Motor neuron (in vitro differentiated cells): ENCODE measurements at regions not wholly inside any gene's neighbourhood (a gene's known extent, or its start where the extent isn't known, plus 50 kb on each side); places are given as distances from the start of the nearest gene placed in this dataset.
"Not testable (repeated sequence)": the region's sequence is repeated elsewhere in the genome, so short reads cannot be mapped to it uniquely, and the experiment has no call there.

ENCODE experiments used
- ATAC-seq, 8 experiments: fragments of 200-7000 bp; cut with Tn5 transposase; replicated peaks in 6 of 8; 2 replicates each; pipeline ENCODE4 v1.8.0; 2021; ENCODE audit warnings: mild to moderate bottlenecking in 8 of 8, moderate library complexity in 8 of 8
- H3K27ac ChIP-seq, 2 donors: fragments of 250-450 bp; sonication (Bioruptor Pico); 2 replicates each; pipeline ENCODE4 v1.9.0; 2021; ENCODE audit warnings: antibody characterized with exemption in 2 of 2, mild to moderate bottlenecking in 2 of 2, moderate library complexity in 1 of 2
- H3K4me1 ChIP-seq, 2 donors: fragments of 250-450 bp; sonication (Bioruptor Pico); replicated peaks in 1 of 2; 2 replicates each; pipeline ENCODE4 v1.6.1; 2021; ENCODE audit warnings: antibody characterized with exemption in 2 of 2, mild to moderate bottlenecking in 2 of 2, moderate library complexity in 1 of 2
- H3K4me3 ChIP-seq, 5 donors: fragments of 250-450 bp; sonication (Bioruptor Pico); 2 replicates each; pipeline ENCODE4 v1.9.0; 2021; ENCODE audit warnings: antibody characterized with exemption in 5 of 5, mild to moderate bottlenecking in 5 of 5, moderate library complexity in 4 of 5
- WGBS, 10 experiments: fragments of 450-650 bp; shearing (Covaris generic); methylation state at CpG; one replicate each; pipeline ENCODE4 v1.0.0; 2022; 5-methylcytosine and 5-hydroxymethylcytosine counted together
- in situ Hi-C, 9 experiments: fragments of 400-800 bp; cut with MboI; loops; one replicate each; pipeline ENCODE4 v1.15.0; 2021; ENCODE audit warnings: low sequenced_read_pairs in 9 of 9, low pct_unique_long_range_greater_than_20kb in 2 of 9; ENCODE audit not compliant: unreplicated experiment in 9 of 9

DNA sequence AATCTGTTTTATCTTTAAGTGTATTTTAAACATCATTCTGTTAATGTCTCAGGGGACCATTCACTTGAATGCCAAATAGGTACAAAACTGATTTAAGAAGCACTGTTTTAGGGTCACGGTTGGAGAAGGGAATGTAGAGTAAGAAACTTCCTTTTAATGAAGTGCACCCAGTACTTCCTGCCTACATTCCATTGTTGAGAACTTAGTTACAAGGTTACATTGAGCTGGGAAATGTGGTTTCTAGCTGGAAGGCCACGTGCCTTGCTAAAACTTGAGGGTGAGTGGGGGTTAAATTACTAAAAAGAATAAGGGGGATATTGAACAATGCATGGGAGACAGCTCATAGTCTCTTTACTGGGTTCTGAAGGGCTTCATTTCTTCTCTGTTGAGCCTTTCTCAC lies 78.3 kb upstream of the TBC1D5 start:
- ATAC-seq, result no peak
- Histone ChIP-seq H3K4me1 (no peaks in the 10 kb centered on the region), H3K4me3 (no peak overlapping the region), H3K27ac (no peak overlapping the region)
- in situ Hi-C loops, result no loop called here
- 0 to 80% (median 63%) methylated on average over 1 to 2 of the region's 2 CpGs; no CpG with 5 or more reads in 2 of the 10 experiments for WGBS, 10 experiments

DNA sequence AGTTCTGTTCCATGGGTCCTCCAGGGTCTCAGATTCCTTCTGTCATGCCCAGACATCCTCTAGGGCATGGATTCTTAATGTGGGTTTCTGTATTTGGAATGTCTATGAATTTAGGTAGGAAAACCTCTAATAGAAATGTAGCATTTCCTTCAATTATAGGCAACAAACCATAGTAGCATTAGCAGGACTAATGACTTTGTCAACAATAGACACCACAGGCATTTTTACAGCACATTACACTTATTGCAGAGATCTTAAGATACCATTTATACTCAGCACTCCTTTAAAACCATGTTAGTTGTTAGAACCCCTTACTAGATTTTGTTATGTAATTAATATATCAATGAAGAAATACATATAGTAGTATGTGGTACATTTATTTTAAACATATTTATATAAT lies 77.8 kb upstream of the TBC1D5 start:
- Histone ChIP-seq H3K4me3 (no peak overlapping the region), H3K4me1 (no peaks in the 10 kb centered on the region), H3K27ac (no peak overlapping the region)
- no peak for ATAC-seq
- in situ Hi-C loops, result no loop called here

DNA sequence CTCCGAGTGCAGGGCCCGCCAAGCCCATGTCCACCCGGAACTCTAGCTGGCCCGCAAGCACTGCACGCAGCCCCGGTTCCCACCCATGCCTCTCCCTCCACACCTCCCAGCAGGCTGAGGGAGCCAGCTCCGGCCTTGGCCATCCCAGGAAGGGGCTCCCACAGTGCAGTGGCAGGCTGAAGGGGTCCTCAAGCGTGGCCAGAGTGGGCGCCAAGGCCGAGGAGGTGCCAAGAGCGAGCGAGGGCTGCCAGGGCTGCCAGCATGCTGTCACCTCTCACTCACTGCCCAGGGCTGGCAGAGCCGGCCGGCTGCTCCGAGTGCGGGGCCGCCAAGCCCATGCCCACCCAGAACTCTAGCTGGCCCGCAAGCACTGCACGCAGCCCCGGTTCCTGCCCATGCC lies 75.5 kb upstream of the TBC1D5 start:
- ATAC-seq, H3K27ac ChIP-seq, in situ Hi-C loops, H3K4me3 ChIP-seq, H3K4me1 ChIP-seq: not testable (repeated sequence)
- WGBS, 10 experiments, result no CpG with 5 or more reads among the region's 20 CpGs

- in situ Hi-C loops, result no loop called here
- Histone ChIP-seq H3K4me3 (no peak overlapping the region), H3K27ac (no peak overlapping the region), H3K4me1 (no peaks in the 10 kb centered on the region)
- ATAC-seq, result no peak
- 100% methylated on average over 2 of the region's 9 CpGs; no CpG with 5 or more reads in 9 of the 10 experiments for WGBS, 10 experiments
Measured at GRCh38 chr3:17817545-17817944, 75.1 kb upstream of the TBC1D5 start.

GRCh38 chr3:17816839-17817238 lies 74.4 kb upstream of the TBC1D5 start:
- in situ Hi-C loops, H3K4me3 ChIP-seq, H3K4me1 ChIP-seq, ATAC-seq, H3K27ac ChIP-seq: not testable (repeated sequence)
- 0 to 100% (median 100%) methylated on average over 1 to 3 of the region's 3 CpGs; no CpG with 5 or more reads in 5 of the 10 experiments for whole genome bisulfite sequencing, 10 experiments

GRCh38 chr3:17812328-17812727 lies 69.9 kb upstream of the TBC1D5 start:
- 65 to 100% (median 88%) methylated on average over 2 to 4 of the region's 7 CpGs for WGBS, 10 experiments
- in situ Hi-C loops, ATAC-seq, H3K4me3 ChIP-seq, H3K4me1 ChIP-seq, H3K27ac ChIP-seq: not testable (repeated sequence)

DNA sequence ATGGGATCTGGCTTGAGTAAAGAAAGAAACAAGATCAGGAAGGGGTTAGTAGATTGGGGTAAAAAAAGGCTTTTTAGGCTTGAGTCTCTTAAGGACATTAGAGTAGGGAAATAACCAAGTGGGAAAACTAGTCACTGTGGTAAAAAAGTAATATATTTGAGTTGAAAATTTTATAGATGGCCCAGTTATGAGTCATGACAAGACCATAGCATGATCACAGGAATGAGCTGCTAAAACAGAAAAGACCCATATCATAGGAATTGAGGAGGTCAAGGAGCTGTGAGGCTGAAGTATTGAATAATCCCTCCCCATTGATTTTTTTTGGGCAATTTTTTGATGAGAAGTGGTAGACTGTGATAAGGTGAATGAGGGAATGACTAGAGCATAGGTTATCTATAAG lies 69.2 kb upstream of the TBC1D5 start:
- no peak overlapping the region for H3K4me3 ChIP-seq
- no peak for ATAC-seq
- H3K27ac ChIP-seq, result no peak overlapping the region
- no peaks in the 10 kb centered on the region for H3K4me1 ChIP-seq
- in situ Hi-C loops, result no loop called here

DNA sequence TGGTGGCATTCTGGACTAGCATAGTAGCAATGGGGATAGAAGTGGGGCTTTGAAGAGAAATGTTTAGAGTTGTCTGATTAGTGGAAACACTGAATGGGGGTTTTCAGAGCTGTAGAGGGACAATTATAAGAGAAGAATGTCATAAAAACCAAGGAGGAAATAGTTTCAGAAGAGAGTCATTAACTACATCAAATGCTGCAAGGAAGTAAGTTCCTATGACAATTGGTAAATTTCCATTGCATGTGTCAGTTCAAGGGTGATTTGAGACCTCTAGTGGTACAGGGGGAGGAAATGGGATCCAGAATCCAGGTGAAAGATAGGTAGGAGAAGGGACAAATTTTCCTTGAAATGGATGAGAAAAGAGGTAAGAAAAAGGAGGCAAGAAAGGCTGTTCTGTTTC lies 68.3 kb upstream of the TBC1D5 start:
- Histone ChIP-seq H3K4me3 (no peak overlapping the region), H3K4me1 (no peaks in the 10 kb centered on the region), H3K27ac (no peak overlapping the region)
- no peak for ATAC-seq
- in situ Hi-C loops, result no loop called here

DNA sequence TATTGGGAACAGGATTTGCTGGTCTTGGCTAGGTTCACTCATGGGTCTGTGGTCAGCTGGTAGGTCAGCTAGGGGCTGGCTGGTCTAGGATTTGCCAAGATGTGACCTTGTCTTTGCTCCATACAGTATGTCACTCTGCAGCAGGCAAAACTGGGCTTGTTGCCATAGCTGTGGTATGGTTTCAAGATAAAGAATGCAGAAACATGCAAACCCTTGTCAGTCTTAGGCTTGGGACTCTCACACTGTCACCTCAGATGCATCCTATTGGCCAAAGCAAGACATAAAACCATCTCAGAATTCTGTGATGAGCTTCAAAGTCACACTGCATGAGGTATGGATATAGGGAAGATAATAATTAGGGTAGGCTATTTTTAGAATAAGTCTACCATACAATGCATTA lies 66.6 kb upstream of the TBC1D5 start:
- Histone ChIP-seq H3K4me3 (no peak overlapping the region), H3K4me1 (no peaks in the 10 kb centered on the region), H3K27ac (no peak overlapping the region)
- in situ Hi-C loops, result no loop called here
- ATAC-seq, result peak in 1 of 8 experiments; percentile 54

DNA sequence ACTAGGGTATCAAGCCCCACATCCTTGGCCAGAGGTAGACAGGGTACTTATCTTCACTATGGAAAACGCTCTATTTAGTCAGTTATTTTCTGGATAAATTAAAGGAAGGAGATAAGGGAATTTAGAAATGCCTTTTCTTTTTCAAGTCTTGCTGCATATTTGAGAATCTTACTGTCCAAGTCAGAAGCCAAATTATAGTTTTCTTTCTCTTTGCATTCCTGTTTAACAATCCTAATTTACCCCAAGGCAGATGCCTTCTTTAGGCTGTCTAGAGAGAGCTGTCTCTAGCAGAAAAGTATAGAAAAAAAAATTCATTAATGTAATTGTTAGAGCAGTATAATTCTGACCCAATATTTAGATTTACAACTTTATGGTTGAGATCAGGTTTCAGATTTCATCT lies 64.4 kb upstream of the TBC1D5 start:
- no peak overlapping the region for H3K4me3 ChIP-seq
- in situ Hi-C loops, result no loop called here
- H3K4me1 ChIP-seq, result peaks cover 7 to 8% of the 10 kb centered on the region in 2 donors
- WGBS, 10 experiments, result 33 to 100% (median 83%) methylated on average over 1 of the region's 1 CpG; no CpG with 5 or more reads in 1 of the 10 experiments
- no peak for ATAC-seq
- H3K27ac ChIP-seq, result no peak overlapping the region

DNA sequence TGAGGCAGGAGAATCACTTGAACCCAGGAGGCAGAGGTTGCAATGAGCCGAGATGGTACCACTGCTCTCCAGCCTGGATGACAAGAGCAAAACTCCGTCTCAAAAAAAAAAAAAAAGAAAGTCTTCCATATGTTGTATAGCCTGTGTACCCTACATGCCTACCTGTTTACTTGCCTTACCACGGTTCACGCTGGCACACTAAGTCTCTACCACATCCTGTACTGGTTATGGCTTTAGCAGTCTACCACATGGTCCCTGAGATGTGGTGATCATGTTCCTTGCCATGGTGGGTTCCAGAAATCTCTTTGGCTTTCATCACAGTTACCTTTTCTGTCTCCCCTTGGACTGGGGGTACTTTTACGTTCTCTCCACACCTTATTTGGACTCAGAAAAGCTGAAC lies 63.8 kb upstream of the TBC1D5 start:
- peaks cover 7 to 9% of the 10 kb centered on the region in 2 donors for H3K4me1 ChIP-seq
- no peak overlapping the region for H3K4me3 ChIP-seq
- 80 to 100% (median 90%) methylated on average over 1 to 3 of the region's 5 CpGs; no CpG with 5 or more reads in 5 of the 10 experiments for WGBS, 10 experiments
- no peak for ATAC-seq
- in situ Hi-C loops, result no loop called here
- no peak overlapping the region for H3K27ac ChIP-seq

DNA sequence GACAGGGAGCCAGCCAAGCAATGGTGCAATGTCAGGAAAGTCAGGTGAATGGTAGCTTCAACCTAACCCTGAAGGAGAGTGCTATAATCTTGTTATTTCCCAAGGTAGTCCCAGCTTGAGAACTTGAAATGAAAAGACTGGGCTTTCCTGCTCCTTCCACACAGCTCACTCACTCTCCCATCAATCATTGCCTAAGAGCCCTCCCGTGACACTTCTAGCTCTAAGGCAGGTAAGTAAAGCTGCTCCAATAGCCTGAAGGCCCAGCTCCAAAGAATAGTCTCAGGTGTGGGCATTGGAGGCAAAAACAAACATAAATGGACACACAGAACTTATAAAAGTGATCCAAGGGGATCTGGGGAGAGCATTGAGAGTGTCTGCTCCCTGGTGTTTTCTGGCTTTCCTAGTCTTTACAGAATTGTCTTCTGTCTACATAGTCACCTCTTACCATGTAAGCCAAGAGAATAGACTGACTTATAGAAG lies 63.1 kb upstream of the TBC1D5 start:
- in situ Hi-C loops, result no loop called here
- no peak for ATAC-seq
- Histone ChIP-seq H3K4me3 (no peak overlapping the region), H3K27ac (no peak overlapping the region), H3K4me1 (peaks cover 7 to 16% of the 10 kb centered on the region in 2 donors)
- 60 to 100% (median 83%) methylated on average over 1 of the region's 1 CpG; no CpG with 5 or more reads in 7 of the 10 experiments for WGBS, 10 experiments

GRCh38 chr3:17802950-17803349 lies 60.5 kb upstream of the TBC1D5 start:
- WGBS, 10 experiments, result 31 to 60% (median 49%) methylated on average over 1 to 3 of the region's 3 CpGs; no CpG with 5 or more reads in 6 of the 10 experiments
- H3K27ac ChIP-seq, result no peak overlapping the region
- peak in 1 of 8 experiments; percentile 38 for ATAC-seq
- in situ Hi-C loops, result no loop called here
- peaks cover 7 to 18% of the 10 kb centered on the region in 2 donors for H3K4me1 ChIP-seq
- H3K4me3 ChIP-seq, result no peak overlapping the region

GRCh38 chr3:17801131-17801530 lies 58.7 kb upstream of the TBC1D5 start:
- Histone ChIP-seq H3K4me3 (no peak overlapping the region), H3K27ac (no peak overlapping the region), H3K4me1 (peaks cover 7 to 18% of the 10 kb centered on the region in 2 donors)
- in situ Hi-C loops, result no loop called here
- 0 to 100% (median 51%) methylated on average over 1 of the region's 1 CpG; no CpG with 5 or more reads in 2 of the 10 experiments for WGBS, 10 experiments
- ATAC-seq, result no peak
